K562 (cell line): ENCODE measurements at regions not wholly inside any gene's neighbourhood (a gene's known extent, or its start where the extent isn't known, plus 50 kb on each side); places are given as distances from the start of the nearest gene placed in this dataset.

Experiments used
- BRF2 ChIP-seq: IDR thresholded peaks from 3 replicates; pipeline ENCODE4 v1.6.1; 2011; ENCODE audit warnings: borderline replicate concordance, mild to moderate bottlenecking; ENCODE audit not compliant: insufficient read length, insufficient read depth
- CBFB ChIP-seq: sonication (generic); formaldehyde crosslinking; IDR thresholded peaks from 2 replicates; pipeline ENCODE4 v1.4.0; 2020; ENCODE audit warnings: mild to moderate bottlenecking, missing genetic modification reagents
- CHD4 ChIP-seq: fragments of 200-600 bp; sonication (generic); IDR thresholded peaks from 3 replicates; pipeline ENCODE4 v1.6.1; 2012; ENCODE audit warnings: low read depth, mild to moderate bottlenecking, mixed read lengths, low read length, inconsistent platforms; ENCODE audit not compliant: insufficient read depth, insufficient replicate concordance, poor library complexity, severe bottlenecking
- CTCFL ChIP-seq: IDR thresholded peaks from 2 replicates; pipeline ENCODE4 v1.6.1; 2011; ENCODE audit warnings: borderline replicate concordance, low read depth, mild to moderate bottlenecking, moderate library complexity, low read length; ENCODE audit not compliant: insufficient read depth, poor library complexity, severe bottlenecking
- DDX20 ChIP-seq: fragments of 450-650 bp; IDR thresholded peaks from 2 replicates; pipeline ENCODE4 v1.6.1; 2016; ENCODE audit warnings: missing genetic modification characterization, low read depth, mild to moderate bottlenecking, missing compliant biosample characterization, moderate library complexity
- E2F5 ChIP-seq: sonication (generic); formaldehyde crosslinking; IDR thresholded peaks from 2 replicates; pipeline ENCODE4 v1.8.0; 2022; ENCODE audit warnings: mild to moderate bottlenecking, missing genetic modification reagents
- EP300 ChIP-seq: IDR thresholded peaks from 2 replicates; pipeline ENCODE4 v1.6.1; 2012; ENCODE audit warnings: low read length, improper control_type of control experiment
- MAFF ChIP-seq: IDR thresholded peaks from 2 replicates; pipeline ENCODE4 v1.6.1; 2012; ENCODE audit warnings: low read length, improper control_type of control experiment
- PML ChIP-seq: IDR thresholded peaks from 2 replicates; pipeline ENCODE4 v1.6.1; 2012; ENCODE audit warnings: low read length, inconsistent platforms
- RAD21 ChIP-seq, 2 experiments: fragments of 250-450 bp in 1 of 2; fragments of 450-650 bp in 1 of 2; sonication (Bioruptor Pico) in 1 of 2; formaldehyde crosslinking in 1 of 2; IDR thresholded peaks in 1 of 2; conservative IDR thresholded peaks in 1 of 2; 2 replicates each; pipeline versions ENCODE4 v1.4.0 to v1.8.0; 2020 to 2022; ENCODE audit warnings: mild to moderate bottlenecking in 2 of 2, moderate library complexity in 1 of 2
- REST ChIP-seq, 2 experiments: fragments of 450-650 bp; formaldehyde crosslinking in 1 of 2; IDR thresholded peaks; 2 replicates each; pipeline versions ENCODE4 v1.4.0 to v1.6.1; 2014 to 2020; ENCODE audit warnings: mild to moderate bottlenecking in 2 of 2, borderline replicate concordance in 1 of 2, low read depth in 1 of 2
- SREBF1 ChIP-seq: fragments of 150-350 bp; IDR thresholded peaks from 2 replicates; pipeline ENCODE4 v1.6.1; 2014; ENCODE audit warnings: antibody characterized with exemption, low read depth, low read length, borderline replicate concordance
- YY1 ChIP-seq, 3 experiments: IDR thresholded peaks; 2 replicates each; pipeline ENCODE4 v1.6.1; 2011; ENCODE audit warnings: low read length in 2 of 3, mild to moderate bottlenecking in 2 of 3, moderate library complexity in 2 of 3, borderline replicate concordance in 1 of 3, control low read depth in 1 of 3, low read depth in 1 of 3; ENCODE audit not compliant: insufficient read depth in 3 of 3, insufficient replicate concordance in 2 of 3, control insufficient read depth in 1 of 3, insufficient read length in 1 of 3; ENCODE audit errors: extremely low read depth in 1 of 3

- TF ChIP-seq EP300 (no peak), REST (IDR thresholded peaks at IDR 0.05; ENCODE audit: borderline replicate concordance) (no peak), REST (CRISPR knock-in tag; IDR thresholded peaks at IDR 0.05; ENCODE audit: low read depth) (no peak), CBFB (CRISPR knock-in tag) (no peak), PML (no peak), CTCFL (no peak), BRF2 (no peak), DDX20 (tag) (no peak), SREBF1 (no peak), CHD4 (no peak), YY1 (IDR thresholded peaks at IDR 0.05; ENCODE audit: borderline replicate concordance in 1 of 3, control insufficient read depth in 1 of 3, extremely low read depth in 1 of 3, insufficient read depth in 3 of 3, insufficient read length in 1 of 3, insufficient replicate concordance in 2 of 3, low read depth in 1 of 3, low read length in 2 of 3) (no peak), MAFF (no peak), E2F5 (CRISPR knock-in tag) (no peak), RAD21 (CRISPR knock-in tag; conservative IDR thresholded peaks at IDR 0.05 in 1 of 2, IDR thresholded peaks at IDR 0.05 in 1 of 2) (no peak)
Observed at GRCh38 chr13:83274679-83275078, 607.6 kb downstream of the SLITRK1 start.
